Colon (tissue), 2 donors: ENCODE measurements at regions not wholly inside any gene's neighbourhood (a gene's known extent, or its start where the extent isn't known, plus 50 kb on each side); places are given as distances from the start of the nearest gene placed in this dataset.

Experiments
- FAIRE-seq: peaks from 2 replicates; lab custom pipeline; 2012; peaks lifted over from hg19 to GRCh38; lab: Jason Lieb, UNC
- donor health status: control.
- donor health status: control.

GRCh38 chr6:156725712-156726111, 51.5 kb upstream of the ARID1B start:
- no peak for FAIRE-seq

- no peak for FAIRE-seq
Observed at GRCh38 chr6:156720691-156721685, 56.2 kb upstream of the ARID1B start.

DNA sequence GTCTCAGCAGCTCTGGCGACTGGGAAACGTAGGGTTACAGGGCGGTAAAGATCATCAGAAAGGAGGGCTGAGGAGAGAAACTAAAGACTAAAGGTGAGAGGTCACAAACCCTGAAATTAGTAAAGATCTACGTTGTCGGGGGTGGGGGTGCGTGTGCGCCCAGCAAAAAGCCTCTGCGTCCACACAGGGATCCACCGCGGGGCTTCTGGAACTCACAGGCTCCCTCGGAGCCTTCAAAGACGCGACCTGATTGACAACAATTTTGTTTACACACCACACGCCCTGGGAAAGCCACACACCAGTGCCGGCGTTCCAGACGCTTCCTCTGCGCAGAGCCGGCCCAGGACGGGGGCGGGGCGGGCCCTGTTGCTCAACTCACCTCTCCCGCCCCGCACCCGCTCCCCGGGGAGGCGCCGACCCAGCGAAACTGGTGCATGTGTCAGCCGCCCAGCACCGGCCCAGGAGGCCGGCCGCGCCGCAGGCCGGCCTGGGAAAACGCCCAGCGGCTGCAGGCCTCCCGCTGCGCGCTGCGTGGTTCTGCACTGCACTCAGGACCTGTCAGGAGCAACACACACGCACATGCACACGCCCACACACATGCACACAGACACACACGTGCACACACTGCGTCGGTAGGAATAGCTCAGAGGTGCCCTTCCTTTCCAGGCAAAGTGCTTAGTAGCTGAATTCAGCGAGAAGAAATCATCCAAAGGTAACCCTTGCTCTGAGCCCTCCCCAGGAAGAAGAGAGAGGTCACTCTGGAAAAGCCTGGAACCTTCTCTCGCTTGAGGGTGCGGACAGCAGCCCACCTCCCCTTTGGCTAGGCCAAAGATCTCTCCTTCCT, 57.2 kb upstream of the ARID1B start:
- no peak for FAIRE-seq

DNA sequence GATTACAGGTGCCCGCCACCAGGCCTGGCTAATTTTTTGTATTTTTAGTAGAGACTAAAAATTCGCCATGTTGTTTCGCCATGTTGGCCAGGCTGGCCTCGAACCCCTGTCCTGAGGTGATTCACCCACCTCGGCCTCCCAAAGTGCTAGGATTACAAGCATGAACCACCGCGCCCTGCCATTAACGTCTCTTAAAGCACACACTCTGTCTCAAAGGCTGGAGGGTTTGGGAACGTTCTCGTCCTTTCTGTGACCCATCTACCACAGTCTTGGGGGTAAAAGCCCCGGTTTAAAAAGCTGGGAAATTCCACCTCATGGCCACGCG, 57.8 kb upstream of the ARID1B start:
- FAIRE-seq, result no peak

GRCh38 chr6:156718647-156719394, 58.4 kb upstream of the ARID1B start:
- no peak for FAIRE-seq

DNA sequence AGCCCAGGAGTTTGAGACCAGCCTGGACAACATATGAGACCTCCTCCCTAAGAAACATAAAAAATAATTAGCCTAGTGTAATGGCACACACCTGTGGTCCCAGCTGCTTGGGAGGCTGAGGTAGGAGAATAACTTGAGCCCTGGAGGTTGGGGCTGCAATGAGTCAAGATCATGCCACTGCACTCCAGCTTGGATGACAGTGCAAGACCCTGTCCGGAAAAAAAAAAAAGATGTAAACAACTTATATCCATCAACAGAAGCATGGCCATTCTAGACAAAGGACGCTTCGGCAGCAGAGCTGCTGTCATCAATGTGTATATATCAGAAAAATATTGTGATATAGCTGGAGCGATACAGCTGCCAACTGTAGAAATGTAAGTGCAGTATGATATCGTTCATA, 59.6 kb upstream of the ARID1B start:
- no peak for FAIRE-seq

GRCh38 chr6:156715839-156716238, 61.3 kb upstream of the ARID1B start:
- FAIRE-seq, result no peak

- FAIRE-seq, result no peak
Observed at GRCh38 chr6:156713548-156713947, 63.6 kb upstream of the ARID1B start.

DNA sequence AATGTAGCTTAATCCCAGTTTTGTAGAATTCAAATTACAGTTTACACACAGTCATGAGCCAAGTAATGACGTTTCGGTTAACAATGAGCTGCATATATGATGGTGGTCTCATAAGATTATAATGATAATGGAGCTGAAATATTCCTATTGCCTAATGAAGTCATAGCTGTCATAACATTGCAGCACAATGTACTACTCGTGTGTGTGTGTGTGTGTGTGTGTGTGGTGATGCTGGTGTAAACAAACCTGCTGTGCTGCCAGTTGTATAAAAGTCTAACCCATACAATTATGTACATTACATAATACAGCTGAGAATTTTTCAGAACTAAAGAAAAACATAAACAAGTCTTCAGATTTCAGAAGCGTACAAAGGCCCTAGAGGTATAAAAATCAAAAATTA, 66.7 kb upstream of the ARID1B start:
- no peak for FAIRE-seq

GRCh38 chr6:156707818-156708217, 69.4 kb upstream of the ARID1B start:
- FAIRE-seq, result no peak

GRCh38 chr6:156703719-156704118, 73.5 kb upstream of the ARID1B start:
- no peak for FAIRE-seq

DNA sequence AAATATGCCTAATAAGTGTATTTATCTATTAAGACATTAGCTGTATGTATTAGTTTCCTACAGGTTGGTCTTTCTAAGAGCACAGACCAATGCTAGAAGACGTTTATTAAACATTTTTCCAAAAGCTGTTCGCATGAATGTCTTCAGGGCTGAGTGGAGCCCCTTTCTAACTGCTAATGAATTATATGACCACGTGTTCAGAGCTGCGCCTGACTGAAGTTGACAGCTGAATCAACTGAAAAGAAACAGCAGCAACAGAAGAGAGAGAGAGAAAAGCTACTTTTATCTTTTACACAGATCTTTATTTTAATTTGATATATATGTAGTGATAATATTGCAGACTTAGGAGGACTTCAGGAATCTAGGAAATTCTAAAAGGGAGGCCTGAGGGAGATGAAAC, 75.2 kb upstream of the ARID1B start:
- FAIRE-seq, result no peak

DNA sequence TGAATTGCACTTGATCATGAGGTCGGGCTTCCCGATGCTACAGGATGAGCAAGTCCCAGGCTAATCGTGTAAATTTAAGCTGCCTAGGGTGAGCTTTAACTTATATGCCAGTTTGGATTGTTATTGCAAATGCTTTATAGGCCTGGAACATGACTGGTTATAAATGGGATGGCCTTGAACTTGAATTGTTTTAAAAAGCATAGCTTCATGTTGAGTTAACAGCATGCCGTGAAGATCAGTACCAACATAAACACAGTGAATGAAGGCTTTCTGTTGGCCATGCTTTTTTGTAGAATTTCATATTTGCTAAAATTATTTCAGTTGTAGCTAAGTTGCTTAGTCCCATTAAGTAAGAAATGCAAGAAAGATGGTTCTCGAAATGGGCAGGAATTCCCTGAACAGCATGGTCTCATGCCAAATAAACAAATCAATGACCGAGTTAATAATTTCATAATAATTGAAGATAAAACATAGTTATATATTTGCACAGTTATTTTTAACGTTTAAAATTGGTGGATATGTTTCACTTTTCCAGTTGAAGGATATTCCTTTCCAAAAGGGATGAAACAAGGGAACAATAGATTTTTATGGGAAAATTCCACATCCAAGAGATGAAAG, 76.6 kb upstream of the ARID1B start:
- FAIRE-seq, result no peak

DNA sequence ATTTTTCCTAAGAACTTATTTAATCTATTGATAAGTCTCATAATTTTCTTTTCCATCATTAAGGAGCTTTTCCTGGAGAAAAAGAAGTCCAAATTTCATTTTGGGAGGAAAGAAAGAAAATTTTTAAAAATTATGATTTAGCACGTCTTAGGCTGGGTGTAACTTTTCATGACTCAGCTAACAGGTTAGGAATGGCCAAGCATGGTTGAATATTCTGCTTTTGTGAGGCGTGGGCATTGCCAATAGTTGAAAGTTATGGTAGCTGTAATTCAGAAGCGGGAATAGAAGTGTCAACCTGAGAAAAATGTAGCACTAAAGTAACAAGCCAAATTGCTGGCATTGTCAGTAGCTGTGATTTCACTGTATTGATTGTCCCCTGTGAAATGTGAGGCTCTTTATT, 77.2 kb upstream of the ARID1B start:
- FAIRE-seq, result no peak

DNA sequence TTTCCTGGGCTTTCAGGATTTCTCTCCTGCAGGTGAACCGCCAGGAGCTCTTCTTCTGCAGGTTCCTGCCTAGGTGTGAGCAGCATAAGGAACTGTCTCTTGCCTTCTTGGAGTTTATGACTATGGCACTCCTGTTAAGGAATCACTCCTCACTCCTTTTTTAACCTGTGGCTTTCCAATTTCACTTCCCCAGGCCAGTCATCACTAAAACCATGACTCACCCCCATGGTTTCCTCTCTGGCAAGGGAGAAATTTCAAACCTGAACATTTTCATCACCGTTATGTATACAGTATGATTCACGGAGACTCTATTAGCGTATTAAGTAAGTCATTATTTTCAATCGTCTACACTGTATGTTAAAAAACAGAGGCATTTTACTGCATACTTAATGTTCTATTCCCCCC, 78.2 kb upstream of the ARID1B start:
- no peak for FAIRE-seq

DNA sequence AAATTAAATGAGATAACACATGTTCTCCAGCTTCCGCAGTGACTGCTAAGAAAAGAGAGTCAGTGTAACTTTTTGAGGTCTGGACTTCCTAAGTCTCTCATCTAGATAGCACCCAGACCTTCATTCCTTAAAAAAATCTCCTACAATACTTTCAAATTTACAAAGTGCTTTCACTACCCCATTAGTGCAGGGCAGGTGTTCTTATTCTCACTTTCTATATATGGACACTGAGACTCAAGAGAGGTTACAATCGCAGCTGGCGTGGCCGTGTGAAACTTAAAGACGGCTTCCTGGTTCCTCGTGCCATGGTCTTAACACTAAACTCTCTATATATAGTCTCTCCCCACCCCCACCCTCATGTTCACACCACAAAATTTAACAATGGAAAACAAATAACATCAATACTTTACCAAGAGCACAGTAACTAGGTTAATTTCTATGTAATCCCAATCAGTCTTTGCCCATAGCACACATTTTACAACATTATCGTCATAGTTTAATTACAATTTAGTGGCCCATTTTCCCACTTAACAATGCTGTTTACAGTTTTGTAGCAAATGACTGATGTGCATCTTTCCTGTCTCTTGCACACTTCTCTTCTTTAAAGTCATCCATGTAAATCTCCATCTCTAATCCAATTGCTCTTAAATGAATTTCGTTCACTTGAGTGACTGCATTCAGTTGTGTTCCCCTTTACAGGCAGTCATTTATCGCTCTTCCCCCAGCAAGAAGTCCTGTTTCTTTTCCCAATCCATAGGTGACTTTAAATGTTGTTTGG, 78.8 kb upstream of the ARID1B start:
- no peak for FAIRE-seq

DNA sequence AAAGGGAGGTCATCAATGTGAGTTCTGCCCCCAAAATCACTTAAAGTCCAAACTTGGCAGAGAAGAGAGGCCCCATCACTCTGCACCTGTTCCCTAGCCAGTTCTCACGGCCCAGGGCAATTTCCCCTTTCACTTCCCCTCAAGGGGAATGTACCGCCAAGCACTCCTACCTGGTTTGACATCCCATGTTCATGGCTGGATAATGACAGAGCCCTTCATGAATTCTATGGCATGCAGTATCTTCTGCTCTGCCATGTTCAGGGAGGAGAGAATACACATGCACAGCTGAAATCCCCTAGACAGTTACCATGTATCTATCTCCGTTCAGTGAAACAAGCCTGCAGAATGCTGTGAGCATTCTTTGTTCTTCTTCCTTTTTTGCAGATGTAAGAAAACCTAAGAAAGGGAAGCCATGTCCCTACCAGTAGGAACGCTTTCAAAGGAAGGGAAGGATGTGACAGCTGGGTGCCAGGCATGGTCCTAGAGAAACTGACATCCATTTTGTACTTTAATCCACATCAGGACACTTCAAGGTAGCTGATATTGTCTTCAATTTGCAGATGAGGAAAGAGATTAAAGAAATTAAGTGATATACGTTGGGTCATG, 79.8 kb upstream of the ARID1B start:
- no peak for FAIRE-seq

- FAIRE-seq, result no peak
Observed at GRCh38 chr6:156695742-156696141, 81.4 kb upstream of the ARID1B start.

GRCh38 chr6:156694679-156695078, 82.5 kb upstream of the ARID1B start:
- FAIRE-seq, result no peak

DNA sequence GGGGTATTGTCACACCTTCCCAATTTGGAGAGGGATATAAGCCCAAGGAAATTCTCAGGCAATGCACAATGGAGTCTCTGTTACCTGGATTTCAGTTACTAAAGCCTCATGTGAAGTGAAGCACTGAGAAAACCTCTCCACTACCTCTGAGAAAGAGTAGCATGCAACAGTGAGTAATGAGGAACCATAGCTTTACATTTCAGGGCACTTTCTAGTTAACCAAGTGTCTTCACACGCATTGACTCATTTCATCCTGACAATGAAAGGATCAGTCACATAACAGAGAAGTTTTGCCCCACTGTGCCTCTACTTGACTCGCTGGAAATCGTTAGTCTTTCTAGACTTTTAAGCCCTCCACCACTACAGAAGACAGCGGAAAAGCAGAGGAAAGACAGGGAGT, 86.2 kb upstream of the ARID1B start:
- FAIRE-seq, result no peak

DNA sequence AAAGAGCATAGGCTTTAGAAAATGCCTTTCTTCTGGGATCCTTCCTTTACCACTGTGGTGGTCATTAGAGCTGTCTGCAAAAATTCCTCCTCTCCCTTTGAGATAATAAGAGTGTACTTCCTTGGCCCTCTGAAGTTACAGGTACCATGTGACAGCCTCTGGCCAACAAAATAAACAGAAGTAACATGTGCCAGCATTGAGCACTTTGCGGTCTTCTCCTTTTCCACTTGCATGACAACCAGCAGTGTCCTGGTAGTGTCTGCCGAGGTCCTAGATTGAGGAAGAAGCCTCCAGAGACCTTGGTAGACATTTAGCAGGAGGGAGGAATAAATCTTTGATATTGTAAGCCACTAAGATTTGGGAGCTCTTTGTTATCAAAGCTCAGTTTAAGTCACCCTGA, 87.5 kb upstream of the ARID1B start:
- no peak for FAIRE-seq
